NOMO-1 treated with dmso at 0.1 percent for 144 hours (cell line): ENCODE measurements at regions not wholly inside any gene's neighbourhood (a gene's known extent, or its start where the extent isn't known, plus 50 kb on each side); places are given as distances from the start of the nearest gene placed in this dataset.

Experiments used
- DNase-seq: peaks from one replicate; lab custom pipeline; 2025; ENCODE audit not compliant: unreplicated experiment; lab: John Stamatoyannopoulos, UW

- DNase-seq: no peak
These were observed 140.6 kb upstream of the STC2 start for GRCh38 chr5:173468821-173469251.

GRCh38 chr5:173466227-173466626, 138.0 kb upstream of the STC2 start:
- DNase-seq: no peak

- no peak for DNase-seq
These were observed 136.6 kb upstream of the STC2 start for GRCh38 chr5:173464813-173465212.

- DNase-seq: no peak
These were observed 135.0 kb upstream of the STC2 start for GRCh38 chr5:173463207-173463606.

- DNase-seq: peak; percentile 2
These were observed 130.8 kb upstream of the STC2 start for GRCh38 chr5:173458828-173459609.

- no peak for DNase-seq
These were observed 129.3 kb upstream of the STC2 start for GRCh38 chr5:173457482-173457881.

- peak; percentile 60 for DNase-seq
These were observed 128.5 kb upstream of the STC2 start for GRCh38 chr5:173456751-173457171.

GRCh38 chr5:173456181-173456580, 128.0 kb upstream of the STC2 start:
- no peak for DNase-seq

GRCh38 chr5:173455599-173455957, 127.4 kb upstream of the STC2 start:
- DNase-seq: no peak

- DNase-seq: no peak
These were observed 126.8 kb upstream of the STC2 start for GRCh38 chr5:173454736-173455598.

GRCh38 chr5:173454361-173454735, 126.1 kb upstream of the STC2 start:
- no peak for DNase-seq

GRCh38 chr5:173453167-173453566, 125.0 kb upstream of the STC2 start:
- DNase-seq: no peak

- DNase-seq: peak; percentile 69
These were observed 124.1 kb upstream of the STC2 start for GRCh38 chr5:173452119-173452905.

- no peak for DNase-seq
These were observed 123.4 kb upstream of the STC2 start for GRCh38 chr5:173451651-173452050.

GRCh38 chr5:173451031-173451430, 122.8 kb upstream of the STC2 start:
- DNase-seq: no peak

- no peak for DNase-seq
These were observed 122.0 kb upstream of the STC2 start for GRCh38 chr5:173450188-173450587.

- DNase-seq: no peak
These were observed 120.6 kb upstream of the STC2 start for GRCh38 chr5:173448856-173449255.

GRCh38 chr5:173443971-173444370, 115.8 kb upstream of the STC2 start:
- no peak for DNase-seq

- no peak for DNase-seq
These were observed 112.9 kb upstream of the STC2 start for GRCh38 chr5:173441053-173441628.

- DNase-seq: no peak
These were observed 110.7 kb upstream of the STC2 start for GRCh38 chr5:173438951-173439350.

GRCh38 chr5:173435447-173435846, 107.2 kb upstream of the STC2 start:
- DNase-seq: no peak
